ENCODE measurements at regions not wholly inside any gene's neighbourhood (a gene's known extent, or its start where the extent isn't known, plus 50 kb on each side); places are given as distances from the start of the nearest gene placed in this dataset.

DNA sequence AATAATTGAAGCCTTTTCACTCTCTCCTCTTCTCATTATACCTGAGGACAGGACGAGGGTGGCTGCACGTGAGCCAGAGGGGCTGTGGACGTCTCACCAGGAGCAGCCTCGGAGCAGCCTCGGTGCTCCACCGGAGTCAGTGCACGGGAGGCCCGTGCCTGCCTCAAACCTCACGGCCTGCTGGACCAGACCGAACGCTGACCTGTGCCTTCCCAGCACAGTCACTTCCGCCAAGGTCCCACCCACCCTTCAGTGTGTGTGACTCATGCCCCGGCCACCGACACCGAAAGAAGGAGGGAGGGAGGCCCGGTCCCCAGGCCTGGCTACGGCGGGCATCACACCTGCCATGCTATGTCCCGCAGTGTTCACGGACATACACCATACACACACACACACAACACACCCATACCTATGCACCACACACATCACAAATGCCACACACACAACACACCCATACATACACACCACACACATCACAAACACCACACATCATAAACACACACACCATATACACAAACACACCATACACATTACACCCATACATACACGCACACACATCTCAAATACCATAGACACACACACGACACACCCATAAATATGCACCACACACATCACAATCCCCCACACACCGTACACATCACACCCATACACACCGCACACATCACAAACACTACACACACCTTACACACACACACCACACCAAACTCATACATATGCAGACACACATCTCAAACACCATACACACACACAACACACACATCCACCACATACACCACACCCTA is 1506.5 kb downstream of the TBC1D22A start:
- H3K27ac ChIP-seq, result no peak overlapping the region
- TF ChIP-seq, protein P1, sequence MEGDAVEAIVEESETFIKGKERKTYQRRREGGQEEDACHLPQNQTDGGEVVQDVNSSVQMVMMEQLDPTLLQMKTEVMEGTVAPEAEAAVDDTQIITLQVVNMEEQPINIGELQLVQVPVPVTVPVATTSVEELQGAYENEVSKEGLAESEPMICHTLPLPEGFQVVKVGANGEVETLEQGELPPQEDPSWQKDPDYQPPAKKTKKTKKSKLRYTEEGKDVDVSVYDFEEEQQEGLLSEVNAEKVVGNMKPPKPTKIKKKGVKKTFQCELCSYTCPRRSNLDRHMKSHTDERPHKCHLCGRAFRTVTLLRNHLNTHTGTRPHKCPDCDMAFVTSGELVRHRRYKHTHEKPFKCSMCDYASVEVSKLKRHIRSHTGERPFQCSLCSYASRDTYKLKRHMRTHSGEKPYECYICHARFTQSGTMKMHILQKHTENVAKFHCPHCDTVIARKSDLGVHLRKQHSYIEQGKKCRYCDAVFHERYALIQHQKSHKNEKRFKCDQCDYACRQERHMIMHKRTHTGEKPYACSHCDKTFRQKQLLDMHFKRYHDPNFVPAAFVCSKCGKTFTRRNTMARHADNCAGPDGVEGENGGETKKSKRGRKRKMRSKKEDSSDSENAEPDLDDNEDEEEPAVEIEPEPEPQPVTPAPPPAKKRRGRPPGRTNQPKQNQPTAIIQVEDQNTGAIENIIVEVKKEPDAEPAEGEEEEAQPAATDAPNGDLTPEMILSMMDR (IDR thresholded peaks at IDR 0.05), result no peak
- TF ChIP-seq POLR2A (IDR thresholded peaks at IDR 0.05) (no peak), POLR2AphosphoS5 (IDR thresholded peaks at IDR 0.05) (no peak)
- intact Hi-C loops (cut with DNase I; ENCODE audit: low total_unique reads), result no loop called here
- H3K36me3 ChIP-seq, result no peaks in the 10 kb centered on the region
- H3K4me3 ChIP-seq, result no peak overlapping the region
- H3K4me1 ChIP-seq, result no peaks in the 10 kb centered on the region
- H3K9me3 ChIP-seq, result no peaks in the 10 kb centered on the region
- 57 to 77% (median 76%) methylated on average over 18 to 24 of the region's 24 CpGs for WGBS, 5 donors
- H3K27me3 ChIP-seq, result peaks cover 0 to 58% (median 0%) of the 10 kb centered on the region in 3 donors
- no peak for DNase-seq

DNA sequence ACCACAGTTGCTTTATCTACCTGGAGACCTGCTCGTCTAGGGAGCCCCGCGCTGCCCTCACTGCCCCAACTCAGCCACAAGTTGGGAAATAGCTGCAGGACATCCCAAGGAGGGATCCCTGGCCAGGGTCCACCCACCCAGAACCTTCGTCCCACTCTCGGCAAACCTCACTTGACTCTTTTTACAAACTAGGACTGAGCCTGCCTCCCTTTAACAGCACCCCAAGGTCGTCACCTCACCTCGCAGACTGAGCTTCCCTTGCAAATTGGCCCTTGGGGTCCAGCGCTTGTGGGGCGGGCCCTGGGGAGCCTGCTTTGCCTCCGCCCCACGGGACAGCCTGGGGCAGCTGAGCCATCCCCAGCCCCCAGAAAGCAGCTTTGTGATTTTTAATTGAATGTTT is 1505.8 kb downstream of the TBC1D22A start:
- 70 to 81% (median 74%) methylated on average over 11 of the region's 11 CpGs for WGBS, 5 donors
- H3K9me3 ChIP-seq, result no peaks in the 10 kb centered on the region
- H3K4me1 ChIP-seq, result no peaks in the 10 kb centered on the region
- intact Hi-C loops (cut with DNase I; ENCODE audit: low total_unique reads), result no loop called here
- TF ChIP-seq POLR2AphosphoS5 (IDR thresholded peaks at IDR 0.05) (no peak), POLR2A (IDR thresholded peaks at IDR 0.05) (no peak), EP300 (IDR thresholded peaks at IDR 0.05) (no peak)
- TF ChIP-seq, protein P1 (IDR thresholded peaks at IDR 0.05), result no peak
- H3K27ac ChIP-seq, result no peak overlapping the region
- no peaks in the 10 kb centered on the region for H3K36me3 ChIP-seq
- no peak for DNase-seq
- no peak overlapping the region for H3K4me3 ChIP-seq
- H3K27me3 ChIP-seq, result peaks cover 0 to 65% (median 0%) of the 10 kb centered on the region in 3 donors

DNA sequence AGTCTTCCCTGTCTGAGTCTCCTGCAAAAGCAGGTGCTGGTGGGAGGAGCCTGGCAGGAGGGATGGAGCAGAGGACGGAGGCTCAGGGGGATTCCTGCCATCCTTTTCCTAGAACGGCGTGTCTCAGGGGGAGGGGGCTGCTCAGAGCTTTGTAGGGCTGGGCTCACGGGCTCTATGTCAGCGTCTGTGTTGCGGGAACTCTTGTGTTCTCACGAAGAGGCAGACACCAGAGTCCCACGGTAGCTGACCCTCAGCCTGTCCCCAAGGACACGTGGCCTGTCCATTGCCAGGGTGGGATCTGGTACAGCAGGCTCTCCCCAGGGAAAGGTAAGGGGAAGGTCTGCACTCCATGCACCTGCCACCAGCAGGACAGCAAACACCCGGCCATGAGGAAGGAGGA is 1505.2 kb downstream of the TBC1D22A start:
- DNase-seq, result no peak
- TF ChIP-seq POLR2AphosphoS5 (IDR thresholded peaks at IDR 0.05) (no peak), EP300 (IDR thresholded peaks at IDR 0.05) (no peak), POLR2A (IDR thresholded peaks at IDR 0.05) (no peak)
- H3K36me3 ChIP-seq, result no peaks in the 10 kb centered on the region
- H3K4me1 ChIP-seq, result no peaks in the 10 kb centered on the region
- no peaks in the 10 kb centered on the region for H3K9me3 ChIP-seq
- intact Hi-C loops (cut with DNase I; ENCODE audit: low total_unique reads), result no loop called here
- no peak overlapping the region for H3K27ac ChIP-seq
- 31 to 43% (median 37%) methylated on average over 10 of the region's 10 CpGs for WGBS, 5 donors
- no peak overlapping the region for H3K4me3 ChIP-seq
- H3K27me3 ChIP-seq, result peaks cover 0 to 71% (median 0%) of the 10 kb centered on the region in 3 donors

DNA sequence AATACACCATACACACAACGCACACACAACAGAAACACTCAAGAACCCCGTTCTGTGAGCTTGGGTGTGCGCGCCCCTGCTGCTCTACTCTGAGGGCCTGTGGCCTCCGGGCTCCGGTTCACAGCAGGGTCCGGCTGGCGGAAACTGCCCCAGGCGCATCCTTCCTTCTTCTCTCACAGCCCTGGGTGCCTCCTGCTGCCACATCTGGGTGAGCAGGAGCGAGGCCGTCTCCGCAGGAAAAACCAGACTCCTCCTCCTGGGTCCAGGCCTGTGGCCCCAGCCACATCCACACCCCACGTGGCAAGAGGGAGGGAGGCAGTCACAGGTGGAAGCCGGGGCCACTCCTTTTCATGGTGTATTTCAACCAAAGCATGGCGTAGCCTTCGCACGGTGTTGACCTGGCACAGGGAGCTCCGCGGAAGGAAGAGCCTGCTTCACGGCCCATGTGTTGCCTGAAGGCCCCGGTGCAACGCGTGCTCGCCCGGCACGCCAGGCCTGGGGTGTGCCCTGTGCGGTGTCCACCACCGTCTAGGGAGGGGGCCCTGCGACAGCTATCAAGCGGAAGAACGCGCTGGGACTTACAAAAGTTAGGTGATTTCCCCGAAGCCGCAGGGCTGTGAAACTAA is 1502.7 kb downstream of the TBC1D22A start:
- Histone ChIP-seq H3K36me3 (no peaks in the 10 kb centered on the region), H3K4me1 (no peaks in the 10 kb centered on the region), H3K4me3 (no peak overlapping the region), H3K27me3 (peaks cover 0 to 68% (median 0%) of the 10 kb centered on the region in 3 donors), H3K9me3 (no peaks in the 10 kb centered on the region), H3K27ac (no peak overlapping the region)
- intact Hi-C loops (cut with DNase I; ENCODE audit: low total_unique reads), result no loop called here
- WGBS, 5 donors, result 87 to 90% (median 88%) methylated on average over 27 to 34 of the region's 34 CpGs
- DNase-seq, result no peak
- no peak for TF ChIP-seq POLR2AphosphoS5 (IDR thresholded peaks at IDR 0.05)
- no peak for TF ChIP-seq EP300 (IDR thresholded peaks at IDR 0.05)
- TF ChIP-seq, protein P1 (IDR thresholded peaks at IDR 0.05), result no peak
- no peak for TF ChIP-seq POLR2A (IDR thresholded peaks at IDR 0.05)

DNA sequence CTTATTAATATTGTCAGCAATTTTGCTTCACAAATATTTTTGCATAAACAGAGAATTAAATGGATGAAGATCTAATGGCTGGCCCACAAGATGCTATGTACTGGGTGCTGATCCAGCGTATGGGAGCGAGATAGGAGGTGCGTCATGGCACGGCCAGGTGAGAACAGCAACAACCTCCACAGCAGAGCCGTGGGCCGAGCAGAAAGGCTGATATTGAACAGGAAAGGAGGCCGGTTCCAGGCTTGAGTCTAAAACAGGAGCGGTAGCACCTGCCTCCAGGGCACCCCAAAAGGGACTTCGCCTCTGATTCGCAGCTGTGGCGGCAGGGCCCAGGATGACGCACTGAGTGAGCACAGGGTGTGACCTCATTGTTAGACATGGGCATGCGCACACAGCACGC is 1502.1 kb downstream of the TBC1D22A start:
- DNase-seq, result no peak
- TF ChIP-seq POLR2AphosphoS5 (IDR thresholded peaks at IDR 0.05) (no peak), POLR2A (IDR thresholded peaks at IDR 0.05) (no peak), EP300 (IDR thresholded peaks at IDR 0.05) (no peak)
- TF ChIP-seq, protein P1 (IDR thresholded peaks at IDR 0.05), result no peak
- H3K36me3 ChIP-seq, result no peaks in the 10 kb centered on the region

More for the DNA sequence above, 1502.1 kb downstream of the TBC1D22A start:
- WGBS, 5 donors, result 81 to 86% (median 82%) methylated on average over 14 of the region's 14 CpGs
- Histone ChIP-seq H3K27me3 (peaks cover 0 to 65% (median 0%) of the 10 kb centered on the region in 3 donors), H3K4me1 (no peaks in the 10 kb centered on the region), H3K4me3 (no peak overlapping the region), H3K9me3 (no peaks in the 10 kb centered on the region), H3K27ac (no peak overlapping the region)
- intact Hi-C loops (cut with DNase I; ENCODE audit: low total_unique reads), result no loop called here
